ENCODE measurements at regions not wholly inside any gene's neighbourhood (a gene's known extent, or its start where the extent isn't known, plus 50 kb on each side); places are given as distances from the start of the nearest gene placed in this dataset.

DNA sequence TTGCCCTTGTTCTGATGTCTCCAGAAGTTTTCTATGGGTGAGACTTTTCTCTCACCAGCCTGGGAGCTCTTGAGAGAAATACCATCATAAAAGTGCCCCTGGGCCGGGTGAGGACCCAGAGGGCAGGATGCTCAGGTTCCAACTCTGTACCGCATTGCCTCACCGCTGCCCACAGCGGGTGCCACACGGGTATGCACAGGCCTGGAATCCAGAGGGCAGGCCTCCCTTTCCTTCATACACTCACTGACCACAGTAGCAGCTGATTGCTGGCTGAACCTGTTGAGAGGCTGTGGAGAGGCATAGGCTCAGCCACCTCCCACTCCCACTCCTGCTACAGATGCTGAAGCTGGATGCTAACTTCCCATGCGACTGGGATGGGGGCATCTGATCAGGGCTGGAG is 293.8 kb downstream of the CYP26B1 start:
- Histone ChIP-seq H3K4me1 (ENCODE audit: control insufficient read depth, insufficient read depth, low read length) (no peaks in the 10 kb centered on the region), H3K27me3 (ENCODE audit: control insufficient read depth, insufficient read depth, low read length) (no peaks in the 10 kb centered on the region), H3K27ac (ENCODE audit: low read length) (no peak overlapping the region), H3K9me3 (ENCODE audit: control insufficient read depth, insufficient read depth, low read depth, low read length) (no peaks in the 10 kb centered on the region; the same call in 1 of the 2 replicates), H3K4me3 (ENCODE audit: low read depth in 2 of 2, low read length in 2 of 2) (no peak overlapping the region), H3K36me3 (ENCODE audit: control insufficient read depth, insufficient read depth, low read length) (no peaks in the 10 kb centered on the region)
- BruUV-seq (replicated peaks), result no TSS peak
- ChIA-PET CTCF (no interaction called here), POLR2A (no interaction called here)
- intact Hi-C loops (cut with micrococcal nuclease; ENCODE audit: unreplicated experiment), result no loop called here
- TF ChIP-seq, protein P1, sequence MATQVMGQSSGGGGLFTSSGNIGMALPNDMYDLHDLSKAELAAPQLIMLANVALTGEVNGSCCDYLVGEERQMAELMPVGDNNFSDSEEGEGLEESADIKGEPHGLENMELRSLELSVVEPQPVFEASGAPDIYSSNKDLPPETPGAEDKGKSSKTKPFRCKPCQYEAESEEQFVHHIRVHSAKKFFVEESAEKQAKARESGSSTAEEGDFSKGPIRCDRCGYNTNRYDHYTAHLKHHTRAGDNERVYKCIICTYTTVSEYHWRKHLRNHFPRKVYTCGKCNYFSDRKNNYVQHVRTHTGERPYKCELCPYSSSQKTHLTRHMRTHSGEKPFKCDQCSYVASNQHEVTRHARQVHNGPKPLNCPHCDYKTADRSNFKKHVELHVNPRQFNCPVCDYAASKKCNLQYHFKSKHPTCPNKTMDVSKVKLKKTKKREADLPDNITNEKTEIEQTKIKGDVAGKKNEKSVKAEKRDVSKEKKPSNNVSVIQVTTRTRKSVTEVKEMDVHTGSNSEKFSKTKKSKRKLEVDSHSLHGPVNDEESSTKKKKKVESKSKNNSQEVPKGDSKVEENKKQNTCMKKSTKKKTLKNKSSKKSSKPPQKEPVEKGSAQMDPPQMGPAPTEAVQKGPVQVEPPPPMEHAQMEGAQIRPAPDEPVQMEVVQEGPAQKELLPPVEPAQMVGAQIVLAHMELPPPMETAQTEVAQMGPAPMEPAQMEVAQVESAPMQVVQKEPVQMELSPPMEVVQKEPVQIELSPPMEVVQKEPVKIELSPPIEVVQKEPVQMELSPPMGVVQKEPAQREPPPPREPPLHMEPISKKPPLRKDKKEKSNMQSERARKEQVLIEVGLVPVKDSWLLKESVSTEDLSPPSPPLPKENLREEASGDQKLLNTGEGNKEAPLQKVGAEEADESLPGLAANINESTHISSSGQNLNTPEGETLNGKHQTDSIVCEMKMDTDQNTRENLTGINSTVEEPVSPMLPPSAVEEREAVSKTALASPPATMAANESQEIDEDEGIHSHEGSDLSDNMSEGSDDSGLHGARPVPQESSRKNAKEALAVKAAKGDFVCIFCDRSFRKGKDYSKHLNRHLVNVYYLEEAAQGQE (IDR thresholded peaks at IDR 0.05; ENCODE audit: insufficient read depth in 1 of 2, low read depth in 2 of 2, low read length in 1 of 2), result no peak
- TF ChIP-seq, protein P2, sequence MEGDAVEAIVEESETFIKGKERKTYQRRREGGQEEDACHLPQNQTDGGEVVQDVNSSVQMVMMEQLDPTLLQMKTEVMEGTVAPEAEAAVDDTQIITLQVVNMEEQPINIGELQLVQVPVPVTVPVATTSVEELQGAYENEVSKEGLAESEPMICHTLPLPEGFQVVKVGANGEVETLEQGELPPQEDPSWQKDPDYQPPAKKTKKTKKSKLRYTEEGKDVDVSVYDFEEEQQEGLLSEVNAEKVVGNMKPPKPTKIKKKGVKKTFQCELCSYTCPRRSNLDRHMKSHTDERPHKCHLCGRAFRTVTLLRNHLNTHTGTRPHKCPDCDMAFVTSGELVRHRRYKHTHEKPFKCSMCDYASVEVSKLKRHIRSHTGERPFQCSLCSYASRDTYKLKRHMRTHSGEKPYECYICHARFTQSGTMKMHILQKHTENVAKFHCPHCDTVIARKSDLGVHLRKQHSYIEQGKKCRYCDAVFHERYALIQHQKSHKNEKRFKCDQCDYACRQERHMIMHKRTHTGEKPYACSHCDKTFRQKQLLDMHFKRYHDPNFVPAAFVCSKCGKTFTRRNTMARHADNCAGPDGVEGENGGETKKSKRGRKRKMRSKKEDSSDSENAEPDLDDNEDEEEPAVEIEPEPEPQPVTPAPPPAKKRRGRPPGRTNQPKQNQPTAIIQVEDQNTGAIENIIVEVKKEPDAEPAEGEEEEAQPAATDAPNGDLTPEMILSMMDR (IDR thresholded peaks at IDR 0.05), result no peak
- TF ChIP-seq POLR2AphosphoS5 (IDR thresholded peaks at IDR 0.05; ENCODE audit: low read depth, low read length) (no peak), TCF7L2 (IDR thresholded peaks at IDR 0.05; ENCODE audit: low read depth, low read length) (no peak), SIN3A (IDR thresholded peaks at IDR 0.05; ENCODE audit: borderline replicate concordance, insufficient read depth, low read depth, low read length) (no peak)
- no peak for DNase-seq (ENCODE audit: low read depth, low spot score)
- in situ Hi-C loops (cut with HindIII; ENCODE audit: low pct_unique_long_range_greater_than_20kb, low sequenced_read_pairs), result no loop called here
- no peak for ATAC-seq

DNA sequence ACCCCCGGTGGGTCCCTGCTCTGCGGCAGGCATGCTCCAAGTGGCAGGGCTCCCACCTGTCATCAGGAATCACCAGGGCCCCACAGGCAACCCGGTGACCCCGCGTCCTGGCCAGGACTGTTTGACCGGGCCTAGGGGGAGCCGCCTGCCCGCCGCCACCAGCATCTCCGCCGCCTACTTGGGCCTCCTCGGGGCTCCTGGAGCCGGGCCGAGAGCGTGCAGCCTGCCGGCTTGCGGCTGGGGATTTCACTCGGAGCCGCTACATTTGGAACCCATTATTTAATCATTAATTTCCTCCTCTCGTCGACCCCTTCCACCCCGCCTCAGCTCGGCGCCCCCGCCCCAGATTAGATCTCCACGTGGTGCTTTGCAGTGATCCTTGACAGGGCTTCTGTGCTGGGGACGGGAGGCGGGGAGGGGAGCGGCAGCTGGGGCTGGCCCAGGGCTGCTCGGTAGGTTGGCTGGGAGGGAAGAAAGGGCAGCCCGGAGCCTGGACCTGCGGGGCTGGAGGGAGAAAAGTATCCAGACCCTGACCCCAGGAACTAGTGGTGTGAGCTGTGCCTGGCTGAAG is 295.4 kb downstream of the CYP26B1 start:
- ChIA-PET CTCF (no interaction called here), POLR2A (no interaction called here)
- Histone ChIP-seq H3K9me3 (ENCODE audit: control insufficient read depth, insufficient read depth, low read depth, low read length) (no peaks in the 10 kb centered on the region; the same call in 1 of the 2 replicates), H3K27ac (ENCODE audit: low read length) (no peak overlapping the region), H3K36me3 (ENCODE audit: control insufficient read depth, insufficient read depth, low read length) (no peaks in the 10 kb centered on the region), H3K4me1 (ENCODE audit: control insufficient read depth, insufficient read depth, low read length) (no peaks in the 10 kb centered on the region), H3K27me3 (ENCODE audit: control insufficient read depth, insufficient read depth, low read length) (no peaks in the 10 kb centered on the region), H3K4me3 (ENCODE audit: low read depth in 2 of 2, low read length in 2 of 2) (no peak overlapping the region)
- in situ Hi-C loops (cut with HindIII; ENCODE audit: low pct_unique_long_range_greater_than_20kb, low sequenced_read_pairs), result no loop called here
- DNase-seq (ENCODE audit: low read depth, low spot score) (no peak), ATAC-seq (no peak)
- intact Hi-C loops (cut with micrococcal nuclease; ENCODE audit: unreplicated experiment), result no loop called here
- BruUV-seq (replicated peaks), result no TSS peak
- TF ChIP-seq SIN3A (IDR thresholded peaks at IDR 0.05; ENCODE audit: borderline replicate concordance, insufficient read depth, low read depth, low read length) (no peak), TCF7L2 (IDR thresholded peaks at IDR 0.05; ENCODE audit: low read depth, low read length) (no peak), POLR2AphosphoS5 (IDR thresholded peaks at IDR 0.05; ENCODE audit: low read depth, low read length) (no peak)
- TF ChIP-seq, protein P1 (IDR thresholded peaks at IDR 0.05; ENCODE audit: insufficient read depth in 1 of 2, low read depth in 2 of 2, low read length in 1 of 2), result no peak
- TF ChIP-seq, protein P2 (IDR thresholded peaks at IDR 0.05), result no peak
